ENCODE measurements at regions not wholly inside any gene's neighbourhood (a gene's known extent, or its start where the extent isn't known, plus 50 kb on each side); places are given as distances from the start of the nearest gene placed in this dataset.

DNA sequence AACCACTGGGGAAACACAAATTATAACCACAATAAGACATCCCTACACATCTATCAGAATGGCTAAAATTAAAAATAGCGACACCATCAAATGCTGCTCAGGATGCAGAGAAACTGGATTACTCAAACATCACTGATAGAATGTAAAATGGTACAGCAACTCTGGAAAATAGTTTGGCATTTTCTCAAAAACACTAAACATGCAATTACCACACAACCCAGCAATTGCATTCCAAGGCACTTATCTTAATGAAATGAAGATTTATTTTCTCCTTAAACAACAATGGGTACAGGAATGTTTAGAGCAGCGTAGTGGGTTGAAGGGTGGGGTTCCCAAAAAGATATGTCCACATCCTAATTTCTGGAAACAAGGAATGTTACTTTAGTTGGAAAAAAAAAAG is 309.0 kb upstream of the PMFBP1 start:
- Histone ChIP-seq H3K4me1 (no peaks in the 10 kb centered on the region), H3K4me3 (ENCODE audit: low read depth, low read length) (no peak overlapping the region), H3K27me3 (replicated peaks; ENCODE audit: control insufficient read depth, insufficient read depth, low read length) (no peaks in the 10 kb centered on the region), H3K36me3 (ENCODE audit: control insufficient read depth, insufficient read depth, low read length) (no peaks in the 10 kb centered on the region), H3K9me3 (peaks cover 4% of the 10 kb centered on the region; the same call in 1 of the 2 replicates)
- Mint-ChIP-seq H3K4me3 (ENCODE audit: unreplicated experiment) (no peak overlapping the region), H3K27ac (ENCODE audit: unreplicated experiment) (no peak overlapping the region), H3K9me3 (ENCODE audit: unreplicated experiment) (no peaks in the 10 kb centered on the region), H3K27me3 (ENCODE audit: insufficient read depth, unreplicated experiment) (no peaks in the 10 kb centered on the region), H3K4me1 (ENCODE audit: low read depth, unreplicated experiment) (no peaks in the 10 kb centered on the region), H3K36me3 (ENCODE audit: insufficient read depth, unreplicated experiment) (no peaks in the 10 kb centered on the region)
- TF ChIP-seq, protein P1, sequence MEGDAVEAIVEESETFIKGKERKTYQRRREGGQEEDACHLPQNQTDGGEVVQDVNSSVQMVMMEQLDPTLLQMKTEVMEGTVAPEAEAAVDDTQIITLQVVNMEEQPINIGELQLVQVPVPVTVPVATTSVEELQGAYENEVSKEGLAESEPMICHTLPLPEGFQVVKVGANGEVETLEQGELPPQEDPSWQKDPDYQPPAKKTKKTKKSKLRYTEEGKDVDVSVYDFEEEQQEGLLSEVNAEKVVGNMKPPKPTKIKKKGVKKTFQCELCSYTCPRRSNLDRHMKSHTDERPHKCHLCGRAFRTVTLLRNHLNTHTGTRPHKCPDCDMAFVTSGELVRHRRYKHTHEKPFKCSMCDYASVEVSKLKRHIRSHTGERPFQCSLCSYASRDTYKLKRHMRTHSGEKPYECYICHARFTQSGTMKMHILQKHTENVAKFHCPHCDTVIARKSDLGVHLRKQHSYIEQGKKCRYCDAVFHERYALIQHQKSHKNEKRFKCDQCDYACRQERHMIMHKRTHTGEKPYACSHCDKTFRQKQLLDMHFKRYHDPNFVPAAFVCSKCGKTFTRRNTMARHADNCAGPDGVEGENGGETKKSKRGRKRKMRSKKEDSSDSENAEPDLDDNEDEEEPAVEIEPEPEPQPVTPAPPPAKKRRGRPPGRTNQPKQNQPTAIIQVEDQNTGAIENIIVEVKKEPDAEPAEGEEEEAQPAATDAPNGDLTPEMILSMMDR (IDR thresholded peaks at IDR 0.05; ENCODE audit: insufficient read depth in 1 of 2, low read depth in 1 of 2, low read length in 1 of 2, severe bottlenecking in 1 of 2, unreplicated experiment in 1 of 2), result no peak
- no TSS peak for BruUV-seq (replicated peaks)
- DNase-seq, result no peak
- POLR2A ChIA-PET, result no interaction called here
- CTCF ChIA-PET, result no interaction called here
- intact Hi-C loops (cut with micrococcal nuclease; ENCODE audit: unreplicated experiment), result no loop called here

GRCh38 chr16:72475688-72476087 is 303.7 kb upstream of the PMFBP1 start:
- H3K4me1 Mint-ChIP-seq (ENCODE audit: low read depth, unreplicated experiment), result no peaks in the 10 kb centered on the region
- TF ChIP-seq, protein P1 (IDR thresholded peaks at IDR 0.05; ENCODE audit: insufficient read depth in 1 of 2, low read depth in 1 of 2, low read length in 1 of 2, severe bottlenecking in 1 of 2, unreplicated experiment in 1 of 2), result no peak
- no peaks in the 10 kb centered on the region for H3K36me3 Mint-ChIP-seq (ENCODE audit: insufficient read depth, unreplicated experiment)
- H3K9me3 Mint-ChIP-seq (ENCODE audit: unreplicated experiment), result no peaks in the 10 kb centered on the region
- no peaks in the 10 kb centered on the region for H3K27me3 Mint-ChIP-seq (ENCODE audit: insufficient read depth, unreplicated experiment)
- H3K27ac Mint-ChIP-seq (ENCODE audit: unreplicated experiment), result no peak overlapping the region
- intact Hi-C loops (cut with micrococcal nuclease; ENCODE audit: unreplicated experiment), result no loop called here
- ChIA-PET CTCF (no interaction called here), POLR2A (no interaction called here)
- no peak for DNase-seq
- no peak overlapping the region for H3K4me3 Mint-ChIP-seq (ENCODE audit: unreplicated experiment)
- Histone ChIP-seq H3K9me3 (no peaks in the 10 kb centered on the region), H3K4me1 (no peaks in the 10 kb centered on the region), H3K27me3 (replicated peaks; ENCODE audit: control insufficient read depth, insufficient read depth, low read length) (no peaks in the 10 kb centered on the region), H3K4me3 (ENCODE audit: low read depth, low read length) (no peak overlapping the region), H3K36me3 (ENCODE audit: control insufficient read depth, insufficient read depth, low read length) (no peaks in the 10 kb centered on the region)
- no TSS peak for BruUV-seq (replicated peaks)

GRCh38 chr16:72474501-72475123 is 302.7 kb upstream of the PMFBP1 start:
- no TSS peak for BruUV-seq (replicated peaks)
- no peaks in the 10 kb centered on the region for H3K9me3 Mint-ChIP-seq (ENCODE audit: unreplicated experiment)
- Histone ChIP-seq H3K4me1 (no peaks in the 10 kb centered on the region), H3K9me3 (no peaks in the 10 kb centered on the region), H3K36me3 (ENCODE audit: control insufficient read depth, insufficient read depth, low read length) (no peaks in the 10 kb centered on the region), H3K27me3 (replicated peaks; ENCODE audit: control insufficient read depth, insufficient read depth, low read length) (no peaks in the 10 kb centered on the region), H3K4me3 (ENCODE audit: low read depth, low read length) (no peak overlapping the region)
- intact Hi-C loops (cut with micrococcal nuclease; ENCODE audit: unreplicated experiment), result no loop called here
- H3K36me3 Mint-ChIP-seq (ENCODE audit: insufficient read depth, unreplicated experiment), result no peaks in the 10 kb centered on the region
- no peaks in the 10 kb centered on the region for H3K4me1 Mint-ChIP-seq (ENCODE audit: low read depth, unreplicated experiment)
- no peak for DNase-seq
- POLR2A ChIA-PET, result no interaction called here
- no peak overlapping the region for H3K27ac Mint-ChIP-seq (ENCODE audit: unreplicated experiment)
- TF ChIP-seq, protein P1 (IDR thresholded peaks at IDR 0.05; ENCODE audit: insufficient read depth in 1 of 2, low read depth in 1 of 2, low read length in 1 of 2, severe bottlenecking in 1 of 2, unreplicated experiment in 1 of 2), result no peak
- no peaks in the 10 kb centered on the region for H3K27me3 Mint-ChIP-seq (ENCODE audit: insufficient read depth, unreplicated experiment)
- CTCF ChIA-PET, result no interaction called here
- no peak overlapping the region for H3K4me3 Mint-ChIP-seq (ENCODE audit: unreplicated experiment)
